Caco-2 (cell line): ENCODE measurements at regions not wholly inside any gene's neighbourhood (a gene's known extent, or its start where the extent isn't known, plus 50 kb on each side); places are given as distances from the start of the nearest gene placed in this dataset.

Experiments used
- BruUV-seq: library from RNA; stranded (reverse); fragments of 400-500 nt; replicated peaks from 2 replicates; lab custom pipeline; 2021; lab: Mats Ljungman, UMichigan
- CTCF ChIA-PET: fragments of 300-600 bp; sonication (Branson Sonifier 250); formaldehyde crosslinking; loops from one replicate; lab custom pipeline; 2022; ENCODE audit warnings: antibody characterized with exemption; lab: Charles Lee
- POLR2A ChIA-PET: fragments of 300-600 bp; sonication (Branson Sonifier 250); formaldehyde crosslinking; loops from one replicate; lab custom pipeline; 2022; ENCODE audit warnings: antibody characterized with exemption; lab: Charles Lee
- DNase-seq, 2 experiments: peaks; one replicate each; pipeline versions ENCODE4 v3.0.0 to v3.0.0-alpha.2; 2020 to 2022
- H3K27me3 ChIP-seq: replicated peaks from 2 replicates; pipeline ENCODE4 v1.6.0; 2011; ENCODE audit warnings: low read length; ENCODE audit not compliant: control insufficient read depth, insufficient read depth
- H3K36me3 ChIP-seq: 2 replicates; pipeline ENCODE4 v1.5.1; 2011; ENCODE audit warnings: low read length; ENCODE audit not compliant: control insufficient read depth, insufficient read depth
- H3K4me1 ChIP-seq: fragments of 250-450 bp; sonication (Bioruptor Pico); 2 replicates; pipeline ENCODE4 v1.5.1; 2020; ENCODE audit warnings: mild to moderate bottlenecking
- H3K4me3 ChIP-seq: 2 replicates; pipeline ENCODE4 v1.5.1; 2011; ENCODE audit warnings: low read depth, mild to moderate bottlenecking, control low read depth, low read length
- H3K9me3 ChIP-seq: fragments of 250-450 bp; sonication (Bioruptor Pico); 2 replicates; pipeline ENCODE4 v1.5.1; 2020; ENCODE audit warnings: mild to moderate bottlenecking, moderate library complexity
- H3K27ac Mint-ChIP-seq: one replicate; pipeline ENCODE4 v1.8.0; 2022; ENCODE audit warnings: mixed read lengths; ENCODE audit not compliant: unreplicated experiment
- H3K27me3 Mint-ChIP-seq: one replicate; pipeline ENCODE4 v1.8.0; 2022; ENCODE audit warnings: mixed read lengths; ENCODE audit not compliant: insufficient read depth, unreplicated experiment
- H3K36me3 Mint-ChIP-seq: one replicate; pipeline ENCODE4 v1.8.0; 2022; ENCODE audit warnings: mild to moderate bottlenecking, mixed read lengths; ENCODE audit not compliant: insufficient read depth, unreplicated experiment
- H3K4me1 Mint-ChIP-seq: one replicate; pipeline ENCODE4 v1.8.0; 2022; ENCODE audit warnings: low read depth, mixed read lengths; ENCODE audit not compliant: unreplicated experiment
- H3K4me3 Mint-ChIP-seq: one replicate; pipeline ENCODE4 v1.8.0; 2022; ENCODE audit warnings: mild to moderate bottlenecking, moderate library complexity, mixed read lengths; ENCODE audit not compliant: unreplicated experiment
- H3K9me3 Mint-ChIP-seq: one replicate; pipeline ENCODE4 v1.8.0; 2022; ENCODE audit warnings: mixed read lengths; ENCODE audit not compliant: unreplicated experiment
- intact Hi-C: fragments of 100-400 bp; cut with micrococcal nuclease; formaldehyde crosslinking; loops from one replicate; pipeline ENCODE4 v1.10.0; 2022; ENCODE audit not compliant: unreplicated experiment
- TF ChIP-seq, protein P1 (sequence below), 2 experiments: fragments of 200-600 bp in 1 of 2; IDR thresholded peaks; 1 replicate in 1 of 2; 2 replicates in 1 of 2; pipeline versions ENCODE4 v1.5.1 to v1.8.0; 2011 to 2022; ENCODE audit warnings: antibody characterized with exemption in 1 of 2, control low read depth in 1 of 2, inconsistent platforms in 1 of 2, low read depth in 1 of 2, low read length in 1 of 2, mild to moderate bottlenecking in 1 of 2, moderate library complexity in 1 of 2; ENCODE audit not compliant: insufficient read depth in 1 of 2, severe bottlenecking in 1 of 2, unreplicated experiment in 1 of 2

- Mint-ChIP-seq H3K36me3 (no peaks in the 10 kb centered on the region), H3K27me3 (peaks cover 28% of the 10 kb centered on the region), H3K4me3 (no peak overlapping the region), H3K27ac (no peak overlapping the region), H3K4me1 (no peaks in the 10 kb centered on the region), H3K9me3 (no peaks in the 10 kb centered on the region)
- no peak overlapping the region for H3K4me3 ChIP-seq
- no TSS peak for BruUV-seq
- TF ChIP-seq, protein P1, sequence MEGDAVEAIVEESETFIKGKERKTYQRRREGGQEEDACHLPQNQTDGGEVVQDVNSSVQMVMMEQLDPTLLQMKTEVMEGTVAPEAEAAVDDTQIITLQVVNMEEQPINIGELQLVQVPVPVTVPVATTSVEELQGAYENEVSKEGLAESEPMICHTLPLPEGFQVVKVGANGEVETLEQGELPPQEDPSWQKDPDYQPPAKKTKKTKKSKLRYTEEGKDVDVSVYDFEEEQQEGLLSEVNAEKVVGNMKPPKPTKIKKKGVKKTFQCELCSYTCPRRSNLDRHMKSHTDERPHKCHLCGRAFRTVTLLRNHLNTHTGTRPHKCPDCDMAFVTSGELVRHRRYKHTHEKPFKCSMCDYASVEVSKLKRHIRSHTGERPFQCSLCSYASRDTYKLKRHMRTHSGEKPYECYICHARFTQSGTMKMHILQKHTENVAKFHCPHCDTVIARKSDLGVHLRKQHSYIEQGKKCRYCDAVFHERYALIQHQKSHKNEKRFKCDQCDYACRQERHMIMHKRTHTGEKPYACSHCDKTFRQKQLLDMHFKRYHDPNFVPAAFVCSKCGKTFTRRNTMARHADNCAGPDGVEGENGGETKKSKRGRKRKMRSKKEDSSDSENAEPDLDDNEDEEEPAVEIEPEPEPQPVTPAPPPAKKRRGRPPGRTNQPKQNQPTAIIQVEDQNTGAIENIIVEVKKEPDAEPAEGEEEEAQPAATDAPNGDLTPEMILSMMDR (IDR thresholded peaks at IDR 0.05; ENCODE audit: insufficient read depth in 1 of 2, low read depth in 1 of 2, low read length in 1 of 2, severe bottlenecking in 1 of 2, unreplicated experiment in 1 of 2): no peak
- no peaks in the 10 kb centered on the region for H3K36me3 ChIP-seq
- ChIA-PET CTCF (no interaction called here), POLR2A (no interaction called here)
- H3K27me3 ChIP-seq: no peaks in the 10 kb centered on the region
- no peaks in the 10 kb centered on the region; the same call in 1 of the 2 replicates for H3K9me3 ChIP-seq
- no peak for DNase-seq
- no peaks in the 10 kb centered on the region for H3K4me1 ChIP-seq
- intact Hi-C loops: no loop called here
Observed at GRCh38 chr2:19826874-19827273, 74.9 kb downstream of the TTC32 start.

DNA sequence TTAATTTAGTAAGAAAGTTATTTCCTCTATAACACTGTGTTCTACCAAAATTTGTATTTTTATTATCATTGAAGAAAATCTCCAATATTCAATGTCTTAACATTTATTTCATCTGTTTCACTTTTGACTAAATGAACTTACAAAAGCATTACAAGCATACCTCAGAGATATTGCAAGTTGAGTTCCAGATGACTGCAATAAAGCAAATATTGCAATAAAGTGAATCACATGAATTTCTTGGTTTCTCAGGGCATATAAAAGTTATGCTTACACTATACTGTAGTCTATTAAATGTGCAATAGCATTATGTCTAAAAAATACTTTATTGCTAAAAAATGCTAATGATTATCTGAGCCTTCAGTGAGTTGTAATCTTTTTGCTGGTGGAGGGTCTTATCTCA, 78.3 kb downstream of the TTC32 start:
- intact Hi-C loops: no loop called here
- ChIA-PET CTCF (no interaction called here), POLR2A (no interaction called here)
- BruUV-seq: no TSS peak
- no peaks in the 10 kb centered on the region; the same call in 1 of the 2 replicates for H3K9me3 ChIP-seq
- TF ChIP-seq, protein P1 (IDR thresholded peaks at IDR 0.05; ENCODE audit: insufficient read depth in 1 of 2, low read depth in 1 of 2, low read length in 1 of 2, severe bottlenecking in 1 of 2, unreplicated experiment in 1 of 2): no peak
- H3K36me3 Mint-ChIP-seq: no peaks in the 10 kb centered on the region
- no peaks in the 10 kb centered on the region for H3K27me3 ChIP-seq
- H3K4me3 ChIP-seq: no peak overlapping the region
- H3K27me3 Mint-ChIP-seq: peaks cover 17% of the 10 kb centered on the region
- H3K9me3 Mint-ChIP-seq: no peaks in the 10 kb centered on the region
- no peak overlapping the region for H3K4me3 Mint-ChIP-seq
- DNase-seq: no peak
- no peaks in the 10 kb centered on the region for H3K4me1 ChIP-seq
- H3K36me3 ChIP-seq: no peaks in the 10 kb centered on the region
- no peak overlapping the region for H3K27ac Mint-ChIP-seq
- H3K4me1 Mint-ChIP-seq: no peaks in the 10 kb centered on the region

DNA sequence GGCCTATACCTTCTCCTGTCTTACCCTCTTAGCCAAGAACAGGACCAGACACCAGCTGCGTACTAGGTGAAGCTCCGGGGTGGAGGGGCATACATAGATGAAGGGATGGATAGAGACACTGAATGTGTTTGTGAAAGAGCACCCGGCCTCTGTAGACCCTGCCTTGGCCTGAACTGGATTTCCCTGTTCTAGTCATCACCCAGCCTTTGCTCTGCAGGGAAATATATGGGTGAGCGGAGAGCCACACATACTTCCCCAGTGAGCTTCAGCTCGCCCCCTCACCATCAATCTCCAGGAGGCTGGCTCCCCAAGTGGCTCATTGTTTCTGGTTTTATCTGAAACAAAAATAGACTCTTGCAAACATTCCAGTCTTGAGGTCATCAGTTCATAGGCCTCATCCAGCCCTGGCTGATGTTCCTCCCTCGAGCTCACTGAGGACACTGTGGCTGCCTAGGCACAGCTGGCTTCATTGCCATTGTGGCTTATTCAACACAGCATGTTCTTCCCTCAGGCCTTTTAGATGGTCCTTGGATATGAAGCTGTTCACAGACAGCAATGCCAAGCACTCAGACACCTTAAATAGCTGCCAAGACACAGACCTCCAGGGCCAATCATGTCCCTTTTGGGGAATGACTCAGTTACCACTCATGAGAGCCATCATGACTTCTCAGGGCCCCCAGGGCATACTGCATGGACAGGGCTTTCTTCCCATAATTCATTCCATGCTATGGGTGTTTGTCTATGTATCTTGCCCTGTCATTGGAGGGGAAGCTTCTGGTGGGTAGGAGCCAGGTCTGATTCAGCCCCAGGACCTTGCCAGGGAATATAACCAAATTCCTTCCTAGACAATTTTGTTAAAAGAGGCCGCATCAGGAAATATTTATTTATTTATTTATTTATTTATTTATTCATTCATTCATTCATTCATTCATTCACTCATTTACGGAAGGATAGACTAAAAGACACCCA, 82.4 kb downstream of the TTC32 start:
- H3K9me3 Mint-ChIP-seq: no peaks in the 10 kb centered on the region
- ChIA-PET CTCF (no interaction called here), POLR2A (no interaction called here)
- H3K4me1 ChIP-seq: no peaks in the 10 kb centered on the region
- no peaks in the 10 kb centered on the region for H3K27me3 ChIP-seq
- no peaks in the 10 kb centered on the region for H3K4me1 Mint-ChIP-seq
- H3K4me3 ChIP-seq: no peak overlapping the region
- no peak overlapping the region for H3K27ac Mint-ChIP-seq
- H3K4me3 Mint-ChIP-seq: no peak overlapping the region
- intact Hi-C loops: no loop called here
- no peaks in the 10 kb centered on the region for H3K36me3 Mint-ChIP-seq
- no peaks in the 10 kb centered on the region; the same call in 1 of the 2 replicates for H3K9me3 ChIP-seq
- DNase-seq: no peak
- no TSS peak for BruUV-seq
- H3K36me3 ChIP-seq: no peaks in the 10 kb centered on the region
- peaks cover 7% of the 10 kb centered on the region for H3K27me3 Mint-ChIP-seq
- TF ChIP-seq, protein P1 (IDR thresholded peaks at IDR 0.05; ENCODE audit: insufficient read depth in 1 of 2, low read depth in 1 of 2, low read length in 1 of 2, severe bottlenecking in 1 of 2, unreplicated experiment in 1 of 2): no peak
